ENCODE measurements at regions not wholly inside any gene's neighbourhood (a gene's known extent, or its start where the extent isn't known, plus 50 kb on each side); places are given as distances from the start of the nearest gene placed in this dataset.

- no peak for DNase-seq (ENCODE audit: low spot score)
- TF ChIP-seq CTCF (IDR thresholded peaks at IDR 0.05; ENCODE audit: extremely low read depth, missing control alignments), result no peak
Measured at GRCh38 chr5:67474597-67475238, 278.1 kb upstream of the CD180 start.

GRCh38 chr5:67467110-67467509 is 270.5 kb upstream of the CD180 start:
- no peak for TF ChIP-seq CTCF (IDR thresholded peaks at IDR 0.05; ENCODE audit: extremely low read depth, missing control alignments)
- no peak for DNase-seq (ENCODE audit: low spot score)

GRCh38 chr5:67465537-67466207 is 269.1 kb upstream of the CD180 start:
- no peak for DNase-seq (ENCODE audit: low spot score)
- no peak for TF ChIP-seq CTCF (IDR thresholded peaks at IDR 0.05; ENCODE audit: extremely low read depth, missing control alignments)

- no peak for DNase-seq (ENCODE audit: low spot score)
- TF ChIP-seq CTCF (IDR thresholded peaks at IDR 0.05; ENCODE audit: extremely low read depth, missing control alignments), result no peak
Measured at GRCh38 chr5:67462147-67462546, 265.5 kb upstream of the CD180 start.

GRCh38 chr5:67459253-67459652 is 262.7 kb upstream of the CD180 start:
- no peak for DNase-seq (ENCODE audit: low spot score)
- no peak for TF ChIP-seq CTCF (IDR thresholded peaks at IDR 0.05; ENCODE audit: extremely low read depth, missing control alignments)

- no peak for DNase-seq (ENCODE audit: low spot score)
- TF ChIP-seq CTCF (IDR thresholded peaks at IDR 0.05; ENCODE audit: extremely low read depth, missing control alignments), result no peak
Measured at GRCh38 chr5:67455970-67456369, 259.4 kb upstream of the CD180 start.

- TF ChIP-seq CTCF (IDR thresholded peaks at IDR 0.05; ENCODE audit: extremely low read depth, missing control alignments), result no peak
- no peak for DNase-seq (ENCODE audit: low spot score)
Measured at GRCh38 chr5:67454957-67455561, 258.5 kb upstream of the CD180 start.

All from GM20000 (cell line).